ENCODE measurements at regions not wholly inside any gene's neighbourhood (a gene's known extent, or its start where the extent isn't known, plus 50 kb on each side); places are given as distances from the start of the nearest gene placed in this dataset.
A peak's percentile ranks its signal among the peaks of the same experiment; 100 is the strongest.

DNA sequence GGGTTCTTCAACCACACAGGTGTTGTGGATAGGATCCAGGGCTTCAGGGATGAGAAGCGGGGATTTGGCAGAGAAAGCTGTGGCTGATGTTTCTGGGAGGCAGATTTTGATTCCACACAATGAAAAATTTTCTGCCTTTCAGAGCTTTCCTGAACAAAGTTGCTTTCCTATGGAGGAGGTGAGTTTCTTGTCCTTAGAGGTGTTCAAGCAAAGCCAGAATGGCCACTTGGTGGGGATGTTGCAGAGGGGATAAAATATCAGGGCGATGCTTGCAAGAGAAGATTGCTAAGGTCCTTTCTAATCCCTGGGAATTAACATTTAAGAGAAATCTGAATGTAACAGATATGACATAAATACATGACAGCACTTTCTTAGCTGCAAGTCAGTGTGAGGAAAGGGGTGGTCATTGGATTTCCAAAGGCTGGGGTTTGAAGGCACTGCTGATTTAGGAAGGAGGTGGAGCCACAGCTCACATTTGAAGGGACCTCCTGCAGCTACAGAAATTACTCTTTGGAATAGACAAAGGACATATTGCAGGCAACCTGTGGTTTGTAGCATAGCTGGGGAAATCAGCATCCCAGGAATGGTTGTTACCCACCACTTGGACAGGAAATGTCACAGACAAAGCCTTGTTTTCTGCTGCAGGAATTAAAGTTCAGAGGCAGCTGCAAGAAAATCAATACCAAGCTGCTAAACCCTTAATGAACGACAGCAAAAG is 271.1 kb upstream of the CHD6 start:
- WGBS (ENCODE audit: insufficient coverage, insufficient replicate concordance, low lambda C conversion rate, missing lambda C conversion rate): 2% methylated on average over 3 of the region's 3 CpGs
- SMC1A ChIA-PET (ENCODE audit: uncharacterized antibody, unreplicated experiment): interaction anchor here (1.0 kb wide), 1 partner anchor 11 kb away, joined by 4 read pairs; no protein-coding TSS in a partner anchor
- intact Hi-C loops (cut with micrococcal nuclease; ENCODE audit: unreplicated experiment): no loop called here
- no peak overlapping the region for H3K27ac ChIP-seq (ENCODE audit: control insufficient read depth, insufficient read depth)
- no peaks in the 10 kb centered on the region for H3K79me2 ChIP-seq (ENCODE audit: control insufficient read depth, insufficient read depth, low read length)
- H3K9me3 ChIP-seq (replicated peaks; ENCODE audit: control insufficient read depth, insufficient read depth, low read length): no peaks in the 10 kb centered on the region
- ATAC-seq (no peak), DNase-seq (ENCODE audit: low read depth, low spot score) (no peak), FAIRE-seq (no peak)
- no peak overlapping the region for H3K4me3 ChIP-seq
- no peak overlapping the region for H2AFZ ChIP-seq (ENCODE audit: control insufficient read depth, low read depth, low read length)
- TF ChIP-seq MTA3 (IDR thresholded peaks at IDR 0.05; ENCODE audit: borderline replicate concordance, low read length) (no peak), CEBPB (IDR thresholded peaks at IDR 0.05; ENCODE audit: borderline replicate concordance in 1 of 2, low read depth in 2 of 2, low read length in 2 of 2) (no peak), TCF3 (IDR thresholded peaks at IDR 0.05; ENCODE audit: borderline replicate concordance, insufficient read depth, low read depth, low read length) (no peak), MEF2B (IDR thresholded peaks at IDR 0.05; ENCODE audit: partially characterized antibody, poor library complexity, severe bottlenecking) (no peak), CTCF (IDR thresholded peaks at IDR 0.05 in 2 of 3, conservative IDR thresholded peaks at IDR 0.05 in 1 of 3; ENCODE audit: control insufficient read depth in 2 of 3, extremely low read depth in 1 of 3, insufficient read depth in 1 of 3, low read depth in 3 of 3, low read length in 3 of 3) (peak in 2 of 3 experiments; percentile 17 to 29; a peak in 2 of 6 replicates), POLR2A (IDR thresholded peaks at IDR 0.05; ENCODE audit: low read depth, low read length) (no peak), SMC3 (IDR thresholded peaks at IDR 0.05; ENCODE audit: borderline replicate concordance, low read length) (no peak), RAD21 (IDR thresholded peaks at IDR 0.05; ENCODE audit: insufficient read depth, low read depth, low read length) (peak; percentile 51), RELA (IDR thresholded peaks at IDR 0.05; ENCODE audit: borderline replicate concordance, partially characterized antibody) (no peak), SRF (IDR thresholded peaks at IDR 0.05; ENCODE audit: low read depth in 2 of 2, low read length in 2 of 2) (no peak), POU2F2 (IDR thresholded peaks at IDR 0.05; ENCODE audit: borderline replicate concordance, low read depth, low read length) (no peak)
- no TSS peak for BruUV-seq (replicated peaks)
- RAD21 ChIA-PET (ENCODE audit: unreplicated experiment): no interaction called here
- no peaks in the 10 kb centered on the region for H3K4me1 ChIP-seq (ENCODE audit: control insufficient read depth, insufficient read depth, low read length)
- no peak overlapping the region for H3K4me2 ChIP-seq (ENCODE audit: control insufficient read depth, insufficient read depth)
- H4K20me1 ChIP-seq (ENCODE audit: control insufficient read depth, insufficient read depth): no peaks in the 10 kb centered on the region
- in situ Hi-C loops (cut with MboI): no loop called here
- CTCF ChIA-PET: interaction anchor here (0.8 to 1.2 kb wide), 2 partner anchors 11 to 1541 kb away, joined by 3 to 4 read pairs; no protein-coding TSS in a partner anchor
- H3K27me3 ChIP-seq (replicated peaks in 1 of 2; ENCODE audit: control insufficient read depth in 2 of 2, insufficient read depth in 2 of 2, low read length in 1 of 2): no peaks in the 10 kb centered on the region
- POLR2A ChIA-PET: no interaction called here
- no peaks in the 10 kb centered on the region for H3K36me3 ChIP-seq (ENCODE audit: control insufficient read depth in 2 of 2, insufficient read depth in 2 of 2, low read length in 1 of 2)
- H3K9ac ChIP-seq (ENCODE audit: control insufficient read depth, insufficient read depth, low read length): no peak overlapping the region
